ENCODE measurements at regions not wholly inside any gene's neighbourhood (a gene's known extent, or its start where the extent isn't known, plus 50 kb on each side); places are given as distances from the start of the nearest gene placed in this dataset.

- intact Hi-C loops (cut with DNase I; ENCODE audit: low total_unique reads) (no loop called here), in situ Hi-C loops (cut with MboI; ENCODE audit: low pct_ligation_motif_present in 1 of 4, low pct_unique_long_range_greater_than_20kb in 1 of 4, low sequenced_read_pairs in 3 of 4) (no loop called here)
- Histone ChIP-seq H3K4me3 (no peak overlapping the region), H3K27ac (no peak overlapping the region), H3K36me3 (no peaks in the 10 kb centered on the region), H3K9me3 (peaks cover 40 to 80% of the 10 kb centered on the region in 2 donors), H3K27me3 (no peaks in the 10 kb centered on the region), H3K4me1 (no peaks in the 10 kb centered on the region)
- WGBS, 2 donors (ENCODE audit: low coverage in 1 of 2): 70 to 72% methylated on average over 12 to 18 of the region's 21 CpGs
- TF ChIP-seq CTCF (IDR thresholded peaks at IDR 0.05): no peak
- no peak for TF ChIP-seq POLR2A (IDR thresholded peaks at IDR 0.05)
- TF ChIP-seq EP300 (IDR thresholded peaks at IDR 0.05; ENCODE audit: low read depth): no peak
- TF ChIP-seq POLR2AphosphoS5 (IDR thresholded peaks at IDR 0.05): no peak
- peak; percentile 1 for DNase-seq
Observed at GRCh38 chr12:34597548-34598351, 575.5 kb downstream of the ALG10 start.

- in situ Hi-C loops (cut with MboI; ENCODE audit: low pct_ligation_motif_present in 1 of 4, low pct_unique_long_range_greater_than_20kb in 1 of 4, low sequenced_read_pairs in 3 of 4) (no loop called here), intact Hi-C loops (cut with DNase I; ENCODE audit: low total_unique reads) (no loop called here)
- TF ChIP-seq POLR2A (IDR thresholded peaks at IDR 0.05) (no peak), CTCF (IDR thresholded peaks at IDR 0.05) (no peak), POLR2AphosphoS5 (IDR thresholded peaks at IDR 0.05) (no peak), EP300 (IDR thresholded peaks at IDR 0.05; ENCODE audit: low read depth) (no peak)
- H3K9me3 ChIP-seq: peaks cover 36 to 80% of the 10 kb centered on the region in 2 donors
- H3K4me3 ChIP-seq: no peak overlapping the region
- H3K27ac ChIP-seq: no peak overlapping the region
- WGBS, 2 donors (ENCODE audit: low coverage in 1 of 2): 69 to 77% methylated on average over 5 to 7 of the region's 7 CpGs
- H3K36me3 ChIP-seq: no peaks in the 10 kb centered on the region
- H3K27me3 ChIP-seq: no peaks in the 10 kb centered on the region
- no peaks in the 10 kb centered on the region for H3K4me1 ChIP-seq
- no peak for DNase-seq
Observed at GRCh38 chr12:34598352-34598827, 576.1 kb downstream of the ALG10 start.

GRCh38 chr12:34598851-34599529, 576.7 kb downstream of the ALG10 start:
- TF ChIP-seq CTCF (IDR thresholded peaks at IDR 0.05) (no peak), POLR2AphosphoS5 (IDR thresholded peaks at IDR 0.05) (no peak)
- H3K4me3 ChIP-seq: no peak overlapping the region
- no peaks in the 10 kb centered on the region for H3K27me3 ChIP-seq
- WGBS, 2 donors (ENCODE audit: low coverage in 1 of 2): 77% methylated on average over 16 to 18 of the region's 18 CpGs
- no peak overlapping the region for H3K27ac ChIP-seq
- intact Hi-C loops (cut with DNase I; ENCODE audit: low total_unique reads): no loop called here
- peaks cover 36 to 80% of the 10 kb centered on the region in 2 donors for H3K9me3 ChIP-seq
- in situ Hi-C loops (cut with MboI; ENCODE audit: low pct_ligation_motif_present in 1 of 4, low pct_unique_long_range_greater_than_20kb in 1 of 4, low sequenced_read_pairs in 3 of 4): no loop called here
- H3K4me1 ChIP-seq: no peaks in the 10 kb centered on the region
- no peak for DNase-seq
- no peaks in the 10 kb centered on the region for H3K36me3 ChIP-seq
